GM21423 (cell line): ENCODE measurements at regions not wholly inside any gene's neighbourhood (a gene's known extent, or its start where the extent isn't known, plus 50 kb on each side); places are given as distances from the start of the nearest gene placed in this dataset.
"Not testable (repeated sequence)": the region's sequence is repeated elsewhere in the genome, so short reads cannot be mapped to it uniquely, and the experiment has no call there.

ENCODE experiments used
- ATAC-seq: cut with Tn5 transposase; IDR thresholded peaks from one replicate; pipeline ENCODE4 v1.9.1; 2021; ENCODE audit warnings: mild to moderate bottlenecking, moderate library complexity; ENCODE audit not compliant: unreplicated experiment

- ATAC-seq = no peak
Measured at GRCh38 chr3:13197795-13198194, 124.6 kb upstream of the IQSEC1 start.

- no peak for ATAC-seq
Measured at GRCh38 chr3:13197281-13197680, 124.1 kb upstream of the IQSEC1 start.

- no peak for ATAC-seq
Measured at GRCh38 chr3:13195374-13195773, 122.1 kb upstream of the IQSEC1 start.

GRCh38 chr3:13194285-13195209, 121.3 kb upstream of the IQSEC1 start:
- no peak for ATAC-seq

GRCh38 chr3:13193320-13194284, 120.4 kb upstream of the IQSEC1 start:
- ATAC-seq = no peak

- ATAC-seq = no peak
Measured at GRCh38 chr3:13192471-13193213, 119.4 kb upstream of the IQSEC1 start.

- ATAC-seq = no peak
Measured at GRCh38 chr3:13191016-13191415, 117.8 kb upstream of the IQSEC1 start.

- ATAC-seq = no peak
Measured at GRCh38 chr3:13190378-13190765, 117.1 kb upstream of the IQSEC1 start.

GRCh38 chr3:13189639-13190377, 116.6 kb upstream of the IQSEC1 start:
- ATAC-seq = no peak

GRCh38 chr3:13188975-13189374, 115.7 kb upstream of the IQSEC1 start:
- ATAC-seq = no peak

- ATAC-seq = no peak
Measured at GRCh38 chr3:13188181-13188779, 115.1 kb upstream of the IQSEC1 start.

GRCh38 chr3:13187593-13187992, 114.4 kb upstream of the IQSEC1 start:
- no peak for ATAC-seq

- no peak for ATAC-seq
Measured at GRCh38 chr3:13186435-13186815, 113.2 kb upstream of the IQSEC1 start.

- ATAC-seq = no peak
Measured at GRCh38 chr3:13185737-13186434, 112.7 kb upstream of the IQSEC1 start.

- not testable (repeated sequence) for ATAC-seq
Measured at GRCh38 chr3:13179582-13180210, 106.5 kb upstream of the IQSEC1 start.

- ATAC-seq = no peak
Measured at GRCh38 chr3:13179181-13179580, 106.0 kb upstream of the IQSEC1 start.

- ATAC-seq = no peak
Measured at GRCh38 chr3:13178107-13178506, 104.9 kb upstream of the IQSEC1 start.

- no peak for ATAC-seq
Measured at GRCh38 chr3:13177641-13178040, 104.4 kb upstream of the IQSEC1 start.

GRCh38 chr3:13177236-13177635, 104.0 kb upstream of the IQSEC1 start:
- ATAC-seq = no peak
